ENCODE measurements at regions not wholly inside any gene's neighbourhood (a gene's known extent, or its start where the extent isn't known, plus 50 kb on each side); places are given as distances from the start of the nearest gene placed in this dataset.

DNA sequence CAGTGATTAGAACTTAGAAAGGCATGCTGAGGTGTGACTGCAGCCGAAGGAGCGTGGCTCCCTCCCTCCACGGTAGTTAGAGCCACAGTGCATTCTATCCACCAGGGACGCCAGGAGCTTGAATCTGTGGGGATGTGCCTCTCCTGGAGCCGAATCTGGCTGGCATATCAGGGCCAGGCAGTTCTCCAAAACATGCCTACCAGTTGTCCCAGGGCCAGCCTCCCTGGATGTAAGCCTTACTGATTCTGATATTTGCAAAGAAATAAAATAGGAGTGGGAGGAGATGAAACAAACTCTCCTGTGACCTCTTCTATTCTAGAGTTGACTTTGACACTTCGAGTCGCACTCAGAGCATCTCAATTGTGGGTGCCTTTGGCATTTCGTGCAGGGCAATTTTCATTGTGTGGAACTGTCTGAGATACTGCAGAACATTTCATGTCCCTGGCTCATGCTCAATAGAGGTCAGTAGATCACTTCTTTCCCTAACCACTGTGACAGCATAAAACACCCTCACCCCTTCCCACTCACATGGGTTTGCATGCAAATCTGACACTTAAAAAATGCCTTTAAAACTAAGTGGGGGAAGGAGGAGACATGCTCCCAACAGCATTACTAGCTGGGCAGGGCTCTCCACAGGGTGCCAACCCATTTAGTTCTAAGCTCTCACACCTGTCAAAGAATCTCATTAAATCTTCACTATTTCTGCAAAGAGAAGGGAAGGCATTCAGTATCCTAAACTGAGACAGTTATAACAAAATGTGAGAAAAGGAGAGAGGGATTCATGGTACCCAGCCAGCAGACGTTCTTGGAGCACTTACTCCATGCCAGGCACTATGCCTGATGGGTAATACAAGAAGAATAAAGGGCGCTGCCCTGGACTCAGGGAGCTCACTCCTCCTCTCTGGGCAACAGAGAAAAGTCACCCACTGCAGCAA lies 378.9 kb downstream of the PREX1 start:
- no peak for TF ChIP-seq RAD21 (IDR thresholded peaks at IDR 0.05; ENCODE audit: low read depth)
- TF ChIP-seq YY1 (IDR thresholded peaks at IDR 0.05; ENCODE audit: low read depth): no peak

All from Ishikawa (cell line).